Parathyroid adenoma (tissue), 2 donors: ENCODE measurements at regions not wholly inside any gene's neighbourhood (a gene's known extent, or its start where the extent isn't known, plus 50 kb on each side); places are given as distances from the start of the nearest gene placed in this dataset.

Source experiments
- H2AFZ ChIP-seq: fragments of 300-600 bp; sonication (generic); one replicate; pipeline ENCODE4 v1.7.0; 2017; ENCODE audit warnings: antibody characterized with exemption, mild to moderate bottlenecking
- H3K27ac ChIP-seq: fragments of 300-600 bp; sonication (generic); one replicate; pipeline ENCODE4 v1.7.0; 2017
- H3K27me3 ChIP-seq: fragments of 300-600 bp; sonication (generic); one replicate; pipeline ENCODE4 v1.7.0; 2017; ENCODE audit warnings: low read length; ENCODE audit not compliant: control insufficient read depth, insufficient read depth
- H3K36me3 ChIP-seq: fragments of 300-600 bp; sonication (generic); one replicate; pipeline ENCODE4 v1.7.0; 2017; ENCODE audit warnings: low read length; ENCODE audit not compliant: control insufficient read depth, insufficient read depth
- H3K4me1 ChIP-seq: fragments of 300-600 bp; sonication (generic); one replicate; pipeline ENCODE4 v1.7.0; 2017; ENCODE audit warnings: control low read depth
- H3K4me2 ChIP-seq: fragments of 300-600 bp; sonication (generic); one replicate; pipeline ENCODE4 v1.7.0; 2017; ENCODE audit warnings: low read length
- H3K4me3 ChIP-seq: fragments of 300-600 bp; sonication (generic); one replicate; pipeline ENCODE4 v1.7.0; 2017; ENCODE audit warnings: low read depth, low read length
- H3K79me2 ChIP-seq: fragments of 300-600 bp; sonication (generic); one replicate; pipeline ENCODE4 v1.7.0; 2017; ENCODE audit warnings: control low read depth
- H3K9ac ChIP-seq: fragments of 300-600 bp; sonication (generic); one replicate; pipeline ENCODE4 v1.7.0; 2017; ENCODE audit warnings: mild to moderate bottlenecking
- H3K9me3 ChIP-seq: fragments of 300-600 bp; sonication (generic); one replicate; pipeline ENCODE4 v1.7.0; 2017; ENCODE audit warnings: low read length; ENCODE audit not compliant: control insufficient read depth
- TF ChIP-seq, protein P1 (sequence below): fragments of 300-600 bp; sonication (generic); IDR thresholded peaks from one replicate; pipeline ENCODE4 v1.7.0; 2017; ENCODE audit warnings: antibody characterized with exemption, mild to moderate bottlenecking
- donor health status: primary hyperparathyroidism.

DNA sequence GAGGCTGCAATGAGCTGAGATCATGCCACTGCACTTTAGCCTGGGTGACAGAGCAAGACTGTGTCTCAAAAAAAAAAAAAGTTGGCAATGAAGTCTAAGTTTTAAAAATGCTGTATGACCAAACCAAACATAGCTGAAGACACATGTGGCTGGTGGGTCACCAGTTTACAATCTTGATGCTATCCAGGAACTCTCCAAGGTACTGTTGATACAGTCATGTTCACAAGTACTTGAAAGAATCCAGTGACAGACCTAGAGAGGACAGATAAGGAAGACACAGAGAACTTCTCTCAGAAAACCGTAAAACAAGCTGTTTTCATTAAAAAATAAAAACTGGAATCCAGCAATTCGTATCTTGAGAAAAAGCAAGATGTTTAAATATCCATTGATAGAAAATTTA is 95.7 kb downstream of the ACTBL2 start:
- Histone ChIP-seq H3K27me3 (no peaks in the 10 kb centered on the region), H3K27ac (no peak overlapping the region), H2AFZ (no peak overlapping the region), H3K9me3 (no peaks in the 10 kb centered on the region), H3K9ac (no peak overlapping the region), H3K36me3 (no peaks in the 10 kb centered on the region), H3K4me2 (no peak overlapping the region), H3K4me1 (no peaks in the 10 kb centered on the region), H3K79me2 (no peaks in the 10 kb centered on the region), H3K4me3 (no peak overlapping the region)
- TF ChIP-seq, protein P1, sequence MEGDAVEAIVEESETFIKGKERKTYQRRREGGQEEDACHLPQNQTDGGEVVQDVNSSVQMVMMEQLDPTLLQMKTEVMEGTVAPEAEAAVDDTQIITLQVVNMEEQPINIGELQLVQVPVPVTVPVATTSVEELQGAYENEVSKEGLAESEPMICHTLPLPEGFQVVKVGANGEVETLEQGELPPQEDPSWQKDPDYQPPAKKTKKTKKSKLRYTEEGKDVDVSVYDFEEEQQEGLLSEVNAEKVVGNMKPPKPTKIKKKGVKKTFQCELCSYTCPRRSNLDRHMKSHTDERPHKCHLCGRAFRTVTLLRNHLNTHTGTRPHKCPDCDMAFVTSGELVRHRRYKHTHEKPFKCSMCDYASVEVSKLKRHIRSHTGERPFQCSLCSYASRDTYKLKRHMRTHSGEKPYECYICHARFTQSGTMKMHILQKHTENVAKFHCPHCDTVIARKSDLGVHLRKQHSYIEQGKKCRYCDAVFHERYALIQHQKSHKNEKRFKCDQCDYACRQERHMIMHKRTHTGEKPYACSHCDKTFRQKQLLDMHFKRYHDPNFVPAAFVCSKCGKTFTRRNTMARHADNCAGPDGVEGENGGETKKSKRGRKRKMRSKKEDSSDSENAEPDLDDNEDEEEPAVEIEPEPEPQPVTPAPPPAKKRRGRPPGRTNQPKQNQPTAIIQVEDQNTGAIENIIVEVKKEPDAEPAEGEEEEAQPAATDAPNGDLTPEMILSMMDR = no peak

GRCh38 chr5:57383093-57383861 is 99.3 kb downstream of the ACTBL2 start:
- H3K4me3 ChIP-seq = no peak overlapping the region
- no peak overlapping the region for H3K27ac ChIP-seq
- H3K4me1 ChIP-seq = no peaks in the 10 kb centered on the region
- no peaks in the 10 kb centered on the region for H3K36me3 ChIP-seq
- no peaks in the 10 kb centered on the region for H3K27me3 ChIP-seq
- no peak overlapping the region for H3K9ac ChIP-seq
- H2AFZ ChIP-seq = no peak overlapping the region
- H3K79me2 ChIP-seq = no peaks in the 10 kb centered on the region
- TF ChIP-seq, protein P1 = no peak
- H3K4me2 ChIP-seq = no peak overlapping the region
- no peaks in the 10 kb centered on the region for H3K9me3 ChIP-seq

- Histone ChIP-seq H3K27ac (no peak overlapping the region), H3K36me3 (no peaks in the 10 kb centered on the region), H3K79me2 (no peaks in the 10 kb centered on the region), H3K4me2 (no peak overlapping the region), H2AFZ (no peak overlapping the region), H3K4me1 (no peaks in the 10 kb centered on the region), H3K4me3 (no peak overlapping the region), H3K9me3 (no peaks in the 10 kb centered on the region), H3K9ac (no peak overlapping the region), H3K27me3 (no peaks in the 10 kb centered on the region)
- TF ChIP-seq, protein P1 = no peak
Measured at GRCh38 chr5:57382655-57383054, 100.0 kb downstream of the ACTBL2 start.

DNA sequence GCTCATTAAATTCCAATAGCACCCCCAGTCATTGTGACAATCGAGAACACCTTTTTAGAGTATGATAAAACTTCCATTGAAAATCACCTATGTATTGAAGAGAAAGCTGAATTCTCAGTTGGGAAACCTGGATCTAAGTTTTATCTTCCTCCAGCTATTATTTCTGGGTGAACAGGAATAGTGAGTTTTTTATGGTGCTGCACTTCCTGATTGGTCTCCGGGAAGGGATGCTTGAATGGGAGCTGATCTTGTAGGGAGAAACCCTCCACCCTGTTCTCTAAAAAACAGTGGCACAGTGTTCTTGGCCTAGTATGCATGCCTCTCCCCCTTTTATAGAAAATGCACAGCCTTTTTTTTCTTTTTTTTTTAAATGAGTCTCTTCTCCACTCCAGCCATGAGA is 112.2 kb downstream of the ACTBL2 start:
- H3K4me3 ChIP-seq = no peak overlapping the region
- H3K9ac ChIP-seq = no peak overlapping the region
- no peaks in the 10 kb centered on the region for H3K79me2 ChIP-seq
- H3K4me2 ChIP-seq = no peak overlapping the region
- H3K9me3 ChIP-seq = no peaks in the 10 kb centered on the region
- H3K27me3 ChIP-seq = no peaks in the 10 kb centered on the region
- TF ChIP-seq, protein P1 = no peak
- H3K27ac ChIP-seq = no peak overlapping the region
- H3K4me1 ChIP-seq = no peaks in the 10 kb centered on the region
- no peak overlapping the region for H2AFZ ChIP-seq
- no peaks in the 10 kb centered on the region for H3K36me3 ChIP-seq

DNA sequence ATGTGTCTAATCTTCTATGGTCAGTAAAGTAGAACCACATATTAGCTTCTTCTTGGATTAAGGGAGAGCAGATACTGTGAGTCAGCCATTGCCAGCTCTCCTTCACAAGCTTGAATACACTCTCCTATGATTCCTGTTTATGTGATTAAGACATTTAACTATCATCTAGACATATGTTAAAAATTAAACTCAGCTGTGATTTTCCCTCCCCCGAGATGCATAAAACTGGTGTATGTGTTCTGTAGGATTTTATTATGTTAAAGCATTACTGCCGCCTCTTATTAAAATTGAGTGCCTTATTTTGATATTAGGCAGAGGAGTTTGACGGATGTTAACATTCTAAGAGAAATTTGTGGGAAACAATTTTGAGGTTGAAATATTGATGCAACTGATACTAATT is 114.6 kb downstream of the ACTBL2 start:
- no peaks in the 10 kb centered on the region for H3K27me3 ChIP-seq
- TF ChIP-seq, protein P1 = no peak
- H3K4me2 ChIP-seq = no peak overlapping the region
- H3K27ac ChIP-seq = no peak overlapping the region
- H3K9ac ChIP-seq = no peak overlapping the region
- no peaks in the 10 kb centered on the region for H3K79me2 ChIP-seq
- H3K9me3 ChIP-seq = no peaks in the 10 kb centered on the region
- no peak overlapping the region for H3K4me3 ChIP-seq
- no peaks in the 10 kb centered on the region for H3K4me1 ChIP-seq
- H2AFZ ChIP-seq = no peak overlapping the region
- H3K36me3 ChIP-seq = no peaks in the 10 kb centered on the region
